Ovary (tissue), 3 donors: ENCODE measurements at regions not wholly inside any gene's neighbourhood (a gene's known extent, or its start where the extent isn't known, plus 50 kb on each side); places are given as distances from the start of the nearest gene placed in this dataset.

Experiments
- CTCF ChIP-seq, 3 donors: fragments of 450-650 bp in 2 of 3; fragments of 200-600 bp in 1 of 3; IDR thresholded peaks; one replicate each; pipeline versions ENCODE4 v1.5.1 to v1.8.0; 2016 to 2022; ENCODE audit warnings: antibody characterized with exemption in 3 of 3, mild to moderate bottlenecking in 1 of 3
- EP300 ChIP-seq: sonication (generic); formaldehyde crosslinking; IDR thresholded peaks from one replicate; pipeline ENCODE4 v1.6.1; 2017; ENCODE audit warnings: antibody characterized with exemption
- POLR2A ChIP-seq: fragments of 450-650 bp; IDR thresholded peaks from one replicate; pipeline ENCODE4 v1.6.1; 2017; ENCODE audit warnings: antibody characterized with exemption, mild to moderate bottlenecking, moderate library complexity
- donor health status: DM: no; HTN: no; CAD: no.

- TF ChIP-seq CTCF (IDR thresholded peaks at IDR 0.05) (no peak), EP300 (no peak), POLR2A (no peak)
Observed at GRCh38 chr4:128462103-128462783, 174.6 kb upstream of the PGRMC2 start.
